Nephron progenitor cell (in vitro differentiated cells): ENCODE measurements at regions not wholly inside any gene's neighbourhood (a gene's known extent, or its start where the extent isn't known, plus 50 kb on each side); places are given as distances from the start of the nearest gene placed in this dataset.

Experiments used
- DNase-seq: peaks from one replicate; pipeline ENCODE4 v3.0.0; 2021
- H3K27ac Mint-ChIP-seq: 2 replicates; pipeline ENCODE4 v1.8.0; 2021; ENCODE audit warnings: mild to moderate bottlenecking, moderate library complexity, mixed read lengths
- H3K27me3 Mint-ChIP-seq: 2 replicates; pipeline ENCODE4 v1.8.0; 2021; ENCODE audit warnings: mild to moderate bottlenecking, low read depth, mixed read lengths; ENCODE audit not compliant: poor library complexity
- H3K36me3 Mint-ChIP-seq: 2 replicates; pipeline ENCODE4 v1.8.0; 2021; ENCODE audit warnings: low read depth, mixed read lengths
- H3K4me1 Mint-ChIP-seq: 2 replicates; pipeline ENCODE4 v1.8.0; 2021; ENCODE audit warnings: mixed read lengths
- H3K4me3 Mint-ChIP-seq: 2 replicates; pipeline ENCODE4 v1.8.0; 2021; ENCODE audit warnings: mild to moderate bottlenecking, moderate library complexity, mixed read lengths
- H3K9me3 Mint-ChIP-seq: 2 replicates; pipeline ENCODE4 v1.8.0; 2021; ENCODE audit warnings: mild to moderate bottlenecking, moderate library complexity, mixed read lengths
- TF ChIP-seq, protein P1 (sequence below): fragments of 200-600 bp; sonication (generic); IDR thresholded peaks from 2 replicates; pipeline ENCODE4 v1.5.0; 2021; ENCODE audit warnings: antibody characterized with exemption

DNA sequence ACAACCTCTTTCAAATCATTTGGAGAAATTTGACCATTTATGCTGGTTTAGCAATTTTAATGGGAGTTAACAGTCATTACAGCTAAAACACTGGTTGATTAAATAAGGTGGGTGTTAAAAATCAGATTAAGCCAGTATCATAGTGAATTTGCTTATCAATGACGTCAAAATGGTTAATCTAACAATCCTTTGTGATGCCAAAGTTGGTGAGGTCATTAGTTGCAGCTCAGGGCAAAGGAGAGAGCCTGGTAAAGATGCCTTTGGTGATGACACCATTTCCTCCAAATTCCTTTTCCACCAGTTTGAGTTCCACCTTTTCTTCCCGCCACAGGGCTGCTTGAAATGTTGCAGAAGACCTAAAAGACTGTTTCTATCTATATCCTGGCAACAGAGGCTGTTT, 757.1 kb upstream of the PIK3C3 start:
- Mint-ChIP-seq H3K4me1 (no peaks in the 10 kb centered on the region), H3K27me3 (no peaks in the 10 kb centered on the region), H3K27ac (no peak overlapping the region), H3K9me3 (peaks cover 32% of the 10 kb centered on the region), H3K4me3 (no peak overlapping the region), H3K36me3 (peaks cover 24% of the 10 kb centered on the region)
- TF ChIP-seq, protein P1, sequence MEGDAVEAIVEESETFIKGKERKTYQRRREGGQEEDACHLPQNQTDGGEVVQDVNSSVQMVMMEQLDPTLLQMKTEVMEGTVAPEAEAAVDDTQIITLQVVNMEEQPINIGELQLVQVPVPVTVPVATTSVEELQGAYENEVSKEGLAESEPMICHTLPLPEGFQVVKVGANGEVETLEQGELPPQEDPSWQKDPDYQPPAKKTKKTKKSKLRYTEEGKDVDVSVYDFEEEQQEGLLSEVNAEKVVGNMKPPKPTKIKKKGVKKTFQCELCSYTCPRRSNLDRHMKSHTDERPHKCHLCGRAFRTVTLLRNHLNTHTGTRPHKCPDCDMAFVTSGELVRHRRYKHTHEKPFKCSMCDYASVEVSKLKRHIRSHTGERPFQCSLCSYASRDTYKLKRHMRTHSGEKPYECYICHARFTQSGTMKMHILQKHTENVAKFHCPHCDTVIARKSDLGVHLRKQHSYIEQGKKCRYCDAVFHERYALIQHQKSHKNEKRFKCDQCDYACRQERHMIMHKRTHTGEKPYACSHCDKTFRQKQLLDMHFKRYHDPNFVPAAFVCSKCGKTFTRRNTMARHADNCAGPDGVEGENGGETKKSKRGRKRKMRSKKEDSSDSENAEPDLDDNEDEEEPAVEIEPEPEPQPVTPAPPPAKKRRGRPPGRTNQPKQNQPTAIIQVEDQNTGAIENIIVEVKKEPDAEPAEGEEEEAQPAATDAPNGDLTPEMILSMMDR, result no peak
- no peak for DNase-seq

DNA sequence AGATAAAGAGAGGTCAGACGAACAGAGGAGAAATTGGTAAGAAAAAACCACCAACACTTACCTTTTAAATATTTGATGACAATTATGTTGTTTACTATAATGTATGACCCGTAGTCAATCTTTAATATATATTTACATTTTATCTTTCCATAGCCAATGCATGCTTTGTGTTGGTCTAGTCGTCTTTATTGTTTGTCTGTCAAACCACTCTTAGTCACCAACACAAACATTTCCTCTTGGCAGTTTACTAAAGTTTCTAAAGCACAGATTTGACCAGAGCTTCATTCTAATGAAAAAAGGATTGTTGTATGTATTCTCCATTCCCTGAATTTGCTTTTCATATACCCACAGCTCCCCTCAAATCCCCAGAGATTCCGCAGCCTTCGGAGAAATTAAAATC, 784.7 kb upstream of the PIK3C3 start:
- H3K27me3 Mint-ChIP-seq, result no peaks in the 10 kb centered on the region
- TF ChIP-seq, protein P1, result no peak
- H3K4me3 Mint-ChIP-seq, result no peak overlapping the region
- peaks cover 1% of the 10 kb centered on the region for H3K4me1 Mint-ChIP-seq
- H3K27ac Mint-ChIP-seq, result peak overlapping the region; percentile 2
- no peaks in the 10 kb centered on the region for H3K9me3 Mint-ChIP-seq
- no peaks in the 10 kb centered on the region for H3K36me3 Mint-ChIP-seq
- DNase-seq, result no peak

DNA sequence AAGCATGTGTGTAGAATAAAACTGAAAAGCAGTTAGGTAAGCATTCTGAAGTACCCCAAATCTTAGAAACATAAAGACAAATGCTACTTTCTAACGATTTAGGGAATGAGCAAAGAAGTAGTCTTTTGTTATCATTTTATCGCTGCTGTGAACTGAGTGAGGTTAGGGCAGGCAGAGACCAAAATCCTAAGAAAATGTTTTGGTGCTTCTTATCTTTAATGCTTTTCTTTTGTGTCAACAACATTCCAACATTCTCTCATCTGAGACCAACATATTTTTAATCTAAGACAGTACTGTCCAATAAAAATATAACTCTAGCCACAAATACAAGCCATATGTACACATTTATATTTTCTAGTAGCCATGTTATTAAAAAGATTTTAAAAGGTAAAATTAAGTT, 789.4 kb upstream of the PIK3C3 start:
- no peak for DNase-seq
- H3K36me3 Mint-ChIP-seq, result no peaks in the 10 kb centered on the region
- peaks cover 42% of the 10 kb centered on the region for H3K4me1 Mint-ChIP-seq
- no peaks in the 10 kb centered on the region for H3K9me3 Mint-ChIP-seq
- peaks cover 4% of the 10 kb centered on the region for H3K27me3 Mint-ChIP-seq
- H3K27ac Mint-ChIP-seq, result no peak overlapping the region
- no peak overlapping the region for H3K4me3 Mint-ChIP-seq
- TF ChIP-seq, protein P1, result no peak

DNA sequence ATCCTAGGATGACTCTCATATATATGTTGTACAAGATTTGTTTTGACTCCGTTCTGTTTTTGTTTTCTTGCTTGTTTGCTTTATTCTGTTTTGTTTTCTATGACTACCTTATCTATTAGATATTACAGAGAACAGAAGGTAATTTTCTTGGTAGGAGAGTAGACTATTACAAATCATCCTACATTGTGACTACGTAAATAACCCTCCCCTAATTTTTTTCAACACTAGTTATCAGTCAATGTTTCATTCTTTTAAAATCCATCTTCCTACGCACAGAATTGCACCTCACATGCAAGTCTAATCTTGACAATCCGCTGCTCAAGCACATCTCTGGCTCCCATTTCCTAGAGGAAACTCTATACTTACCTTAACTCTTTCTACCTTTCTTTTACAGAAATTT, 792.3 kb upstream of the PIK3C3 start:
- H3K9me3 Mint-ChIP-seq, result peaks cover 2% of the 10 kb centered on the region
- peaks cover 4% of the 10 kb centered on the region for H3K27me3 Mint-ChIP-seq
- H3K4me3 Mint-ChIP-seq, result no peak overlapping the region
- peaks cover 42% of the 10 kb centered on the region for H3K4me1 Mint-ChIP-seq
- no peak for DNase-seq
- H3K36me3 Mint-ChIP-seq, result peaks cover 4% of the 10 kb centered on the region
- H3K27ac Mint-ChIP-seq, result peak overlapping the region; percentile 74
- TF ChIP-seq, protein P1, result no peak

DNA sequence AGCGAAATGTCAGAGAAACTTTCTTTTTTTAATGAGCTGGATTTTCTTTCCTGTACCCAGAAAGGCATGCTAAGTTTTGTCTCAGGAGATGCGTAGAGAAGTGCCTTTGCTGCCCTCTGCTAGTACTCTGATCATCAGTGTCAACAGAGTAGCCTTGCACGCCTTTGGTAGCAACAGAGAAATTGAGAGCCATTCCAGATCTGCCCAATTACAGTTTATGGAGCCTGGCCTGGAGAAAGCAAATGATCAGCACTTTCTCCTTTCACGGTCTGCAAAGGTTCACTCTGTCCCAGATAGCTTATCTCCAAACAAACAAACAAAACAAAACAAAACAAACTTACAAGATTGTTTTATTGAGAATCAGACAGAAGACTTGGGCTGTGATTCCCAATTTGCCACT, 792.8 kb upstream of the PIK3C3 start:
- Mint-ChIP-seq H3K4me1 (peaks cover 42% of the 10 kb centered on the region), H3K9me3 (peaks cover 8% of the 10 kb centered on the region), H3K4me3 (peak overlapping the region; percentile 4), H3K27ac (peak overlapping the region; percentile 74), H3K27me3 (peaks cover 4% of the 10 kb centered on the region), H3K36me3 (peaks cover 10% of the 10 kb centered on the region)
- no peak for DNase-seq
- TF ChIP-seq, protein P1, result no peak

DNA sequence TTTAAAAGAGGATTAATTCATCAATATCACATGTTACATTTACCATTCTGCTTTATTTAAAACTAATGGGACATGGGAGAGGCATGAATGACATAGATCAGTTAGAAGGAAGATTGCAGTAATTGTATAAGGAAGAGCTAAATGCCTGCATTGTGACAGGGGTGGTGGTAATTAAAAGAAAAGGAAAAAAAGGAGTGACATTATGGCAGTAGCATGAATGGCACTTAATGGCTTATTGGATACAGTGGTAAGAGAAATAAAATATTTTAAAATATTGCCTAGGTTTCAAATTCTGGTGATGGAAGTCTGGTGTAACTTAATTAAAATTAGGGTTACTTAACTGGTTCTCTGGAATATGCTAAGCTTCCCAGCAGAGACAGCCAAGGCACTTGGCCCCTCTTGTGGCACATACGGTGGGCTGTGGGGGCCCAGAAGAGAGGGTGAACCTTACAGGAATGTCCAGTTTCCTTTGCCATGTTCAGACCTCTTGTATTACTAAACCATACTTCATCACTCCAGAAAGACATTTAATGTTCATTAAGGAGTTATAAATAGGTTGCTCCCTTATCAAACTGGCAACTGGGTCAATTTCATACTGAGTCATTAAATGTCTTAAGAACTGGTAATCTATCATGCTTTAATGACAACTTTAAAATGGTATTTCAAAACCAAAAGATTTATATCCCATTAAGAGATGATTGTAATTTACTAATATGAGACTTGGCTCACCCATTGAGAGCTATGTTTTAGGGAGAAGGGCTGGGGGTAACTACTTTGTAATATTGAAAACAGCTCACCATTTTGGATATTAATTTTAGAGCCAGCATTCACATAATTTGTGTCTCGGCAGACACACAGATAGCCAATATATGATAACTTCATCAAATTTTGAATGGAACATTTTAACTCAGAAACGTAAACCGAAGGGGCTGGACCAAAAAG, 798.9 kb upstream of the PIK3C3 start:
- Mint-ChIP-seq H3K27me3 (peaks cover 4% of the 10 kb centered on the region), H3K27ac (no peak overlapping the region), H3K9me3 (peaks cover 17% of the 10 kb centered on the region), H3K36me3 (peaks cover 23% of the 10 kb centered on the region), H3K4me1 (peaks cover 44% of the 10 kb centered on the region), H3K4me3 (no peak overlapping the region)
- no peak for DNase-seq
- TF ChIP-seq, protein P1, result no peak
